GM21515 (cell line): ENCODE measurements at regions not wholly inside any gene's neighbourhood (a gene's known extent, or its start where the extent isn't known, plus 50 kb on each side); places are given as distances from the start of the nearest gene placed in this dataset.

Experiments
- ATAC-seq: cut with Tn5 transposase; IDR thresholded peaks from one replicate; pipeline ENCODE4 v1.9.1; 2021; ENCODE audit not compliant: unreplicated experiment

DNA sequence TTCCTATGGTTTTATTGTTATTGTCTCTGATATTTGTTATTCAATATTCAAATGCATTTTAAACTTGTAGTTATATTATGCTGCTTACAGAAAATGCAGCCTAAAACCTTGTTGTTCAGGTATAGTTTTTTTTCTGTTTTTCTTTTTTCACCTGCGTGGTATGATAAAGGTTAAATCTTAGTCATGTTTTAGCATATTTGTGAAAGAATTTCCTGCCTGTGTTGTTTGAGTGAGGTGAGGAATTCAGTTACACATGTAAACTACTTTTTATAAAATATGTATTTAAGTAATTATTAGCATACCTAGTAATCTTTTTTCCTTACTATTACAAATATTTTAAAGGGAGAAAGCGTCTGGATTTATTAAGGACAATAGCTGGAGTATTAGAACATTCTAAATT lies 90.0 kb upstream of the NAALADL2 start:
- ATAC-seq, result no peak

DNA sequence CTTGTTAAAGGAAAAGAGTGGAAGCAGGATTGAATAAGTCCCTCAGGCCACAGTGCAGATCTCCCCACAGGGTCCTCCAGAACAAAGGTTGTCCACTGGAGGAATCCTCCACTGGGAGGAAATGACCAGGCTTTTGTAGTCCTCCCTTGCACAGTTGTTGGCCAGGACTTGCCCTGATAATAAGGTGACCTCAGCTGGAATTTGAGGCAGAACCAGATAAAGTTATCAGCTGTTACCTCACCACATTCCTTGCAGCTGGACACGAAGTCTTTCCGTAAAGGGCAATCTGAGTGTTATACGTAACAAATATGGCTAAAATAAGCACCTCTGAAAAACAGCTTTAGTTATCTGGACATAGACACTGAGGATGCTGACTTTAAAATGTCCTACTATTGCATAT lies 83.5 kb upstream of the NAALADL2 start:
- ATAC-seq, result no peak

DNA sequence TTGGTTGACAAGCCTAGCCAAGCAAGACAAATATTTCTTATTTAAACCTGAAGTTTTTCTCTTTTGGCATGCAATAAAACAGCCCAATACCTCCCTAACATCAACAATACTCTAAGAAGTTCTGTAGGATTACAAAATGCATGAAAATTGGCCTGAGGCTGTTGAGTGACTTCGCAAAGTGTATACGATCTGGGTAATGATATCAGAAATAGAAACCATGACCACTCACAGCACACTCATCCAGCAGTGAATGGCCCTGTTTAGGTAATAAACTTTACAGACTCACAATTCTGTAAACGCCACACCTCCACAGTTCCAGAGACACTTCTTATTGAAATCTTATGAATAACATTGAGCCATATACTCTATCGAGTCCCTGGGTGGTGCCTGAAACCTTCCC lies 83.0 kb upstream of the NAALADL2 start:
- no peak for ATAC-seq

DNA sequence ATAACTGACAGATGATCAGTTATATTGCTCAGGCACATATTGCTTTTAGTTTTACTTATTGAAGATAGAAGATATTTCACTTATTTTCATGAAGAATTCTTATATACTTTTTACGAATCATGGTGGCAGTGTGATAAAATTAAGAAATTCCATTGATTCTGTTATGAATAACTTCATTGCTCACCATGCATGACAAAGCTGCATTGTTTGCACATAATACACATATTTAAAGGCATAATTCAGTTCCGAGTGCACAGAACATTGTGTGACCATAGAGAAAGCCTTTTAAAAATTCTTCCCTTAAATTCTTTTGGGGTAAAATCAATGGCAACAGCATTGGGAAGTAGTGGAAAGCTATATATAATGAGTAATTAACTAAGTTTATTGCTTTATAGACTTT lies 82.5 kb upstream of the NAALADL2 start:
- no peak for ATAC-seq

DNA sequence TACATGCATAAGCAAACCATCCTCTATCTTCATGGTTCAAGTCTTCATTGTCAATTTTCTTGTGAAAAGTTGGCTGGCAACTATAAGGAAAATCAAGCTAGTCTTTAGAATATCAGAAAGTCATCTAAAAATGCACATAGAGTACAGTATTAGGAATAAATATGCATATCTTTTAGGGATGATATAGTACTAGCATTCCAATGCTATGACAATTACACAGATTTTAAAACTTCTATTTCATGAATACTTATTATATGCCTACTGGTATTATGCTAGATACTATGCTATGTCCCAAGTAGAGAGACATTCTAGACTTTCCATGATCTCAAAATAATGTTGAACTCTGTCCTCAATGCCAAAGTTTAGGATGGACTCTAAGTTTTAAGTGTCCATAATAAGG lies 81.3 kb upstream of the NAALADL2 start:
- ATAC-seq, result no peak

DNA sequence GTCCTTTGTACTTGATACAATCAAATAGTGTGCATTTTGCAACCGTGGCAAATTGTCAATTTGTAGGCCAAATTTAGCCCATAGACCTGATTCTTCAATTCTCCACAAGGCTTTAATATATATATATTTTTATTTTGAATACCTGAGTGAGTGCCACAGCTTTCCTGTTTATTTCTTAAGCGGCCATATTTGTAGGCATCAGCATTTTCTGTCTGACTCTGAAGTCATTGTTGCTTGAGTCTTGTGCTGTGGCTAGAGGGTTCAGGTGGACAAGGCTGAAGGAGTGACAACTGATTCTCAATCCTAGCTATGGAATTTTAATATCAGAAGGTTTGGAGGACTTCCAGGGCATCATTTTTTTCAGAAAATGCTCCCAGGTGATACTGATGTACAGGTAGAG lies 75.6 kb upstream of the NAALADL2 start:
- no peak for ATAC-seq

DNA sequence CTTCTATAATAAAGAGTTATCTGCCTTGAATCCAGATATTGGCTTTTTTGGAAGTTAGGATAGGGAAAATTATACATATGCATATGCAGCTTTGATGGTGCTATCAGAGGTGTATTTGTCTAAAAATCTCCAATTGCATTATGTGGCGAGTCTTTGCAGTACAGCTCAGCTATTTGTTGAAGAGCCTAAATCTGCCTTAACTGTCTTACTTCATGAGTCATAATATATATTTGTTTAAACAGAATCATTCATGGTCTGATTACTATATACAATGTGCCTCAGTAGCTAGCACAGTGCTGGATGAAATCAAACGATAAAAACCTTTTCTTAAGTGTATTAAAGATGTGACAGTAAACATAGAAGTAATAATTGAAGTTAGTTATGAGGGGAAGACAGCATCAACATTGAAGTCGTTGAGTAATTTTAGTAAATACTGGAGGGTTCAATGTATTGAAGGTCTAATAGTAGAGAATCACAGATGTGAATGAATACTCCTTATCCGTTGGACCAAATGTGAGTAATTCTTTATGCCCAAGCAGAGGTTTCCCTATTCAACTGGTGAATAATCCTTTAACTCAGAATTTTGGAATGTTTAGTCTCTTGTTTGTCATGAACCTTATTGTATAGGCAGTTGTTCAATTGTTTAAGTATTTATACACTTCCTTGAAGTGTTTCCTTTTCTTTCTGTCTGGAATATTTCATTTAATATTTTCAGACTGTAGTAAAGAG lies 74.8 kb upstream of the NAALADL2 start:
- no peak for ATAC-seq

DNA sequence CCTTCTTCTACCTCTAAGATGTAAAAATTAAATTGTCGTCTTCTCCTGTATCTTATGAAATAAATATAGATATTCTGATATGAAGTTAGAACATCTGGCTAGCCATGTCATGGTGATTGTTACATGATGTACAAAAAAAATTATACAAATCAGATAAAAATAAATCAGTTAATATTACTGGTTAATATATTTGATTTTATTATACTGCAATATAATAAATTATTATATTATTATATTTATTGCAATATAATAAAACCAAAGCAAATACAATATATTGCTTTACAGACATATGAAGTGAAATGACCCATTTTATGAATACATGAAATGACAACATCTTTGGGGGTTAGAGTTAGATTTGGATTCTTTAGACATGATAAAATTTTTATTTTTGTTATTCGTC lies 72.3 kb upstream of the NAALADL2 start:
- ATAC-seq, result no peak

DNA sequence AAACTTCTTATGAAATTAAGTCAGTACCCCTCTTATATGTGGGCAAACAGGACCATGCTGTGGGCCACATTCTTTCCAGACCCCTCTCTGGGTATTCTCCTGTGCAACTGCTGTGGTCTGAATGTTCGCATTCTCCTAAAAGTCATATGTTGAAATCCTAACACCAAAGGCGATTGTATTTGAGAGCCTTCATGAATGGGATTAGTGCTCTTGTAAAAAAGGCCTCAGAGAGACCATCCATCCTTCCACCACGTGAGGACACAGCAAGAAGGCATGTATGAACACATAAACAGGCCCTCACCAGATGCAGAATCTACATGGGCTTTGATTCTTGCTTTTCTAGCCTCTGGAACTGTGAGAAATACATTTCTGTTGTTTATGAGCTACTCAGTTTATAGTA lies 68.0 kb upstream of the NAALADL2 start:
- no peak for ATAC-seq

DNA sequence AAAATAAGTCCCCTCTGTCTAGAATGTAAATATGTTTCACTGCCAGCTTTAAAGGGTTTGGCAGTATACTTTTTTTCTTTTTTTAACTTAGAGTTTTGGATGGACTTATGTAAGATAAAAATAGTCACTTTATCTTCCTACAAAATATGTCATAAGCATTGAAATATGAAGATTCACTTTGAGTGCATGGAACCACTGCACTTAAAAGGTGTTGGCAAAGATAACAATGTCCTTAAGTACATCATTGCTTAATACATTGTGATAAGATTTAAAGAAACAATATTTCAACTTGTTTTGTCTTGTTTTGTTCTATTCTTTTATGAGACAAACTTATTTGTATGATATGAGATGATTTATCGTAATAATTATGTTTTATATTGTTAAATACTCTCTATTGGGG lies 66.3 kb upstream of the NAALADL2 start:
- no peak for ATAC-seq
